Breast epithelium (tissue), 3 donors: ENCODE measurements at regions not wholly inside any gene's neighbourhood (a gene's known extent, or its start where the extent isn't known, plus 50 kb on each side); places are given as distances from the start of the nearest gene placed in this dataset.

Source experiments
- CTCF ChIP-seq, 3 donors: fragments of 450-650 bp; IDR thresholded peaks; one replicate each; pipeline ENCODE4 v1.5.1; 2016 to 2017; ENCODE audit warnings: antibody characterized with exemption in 3 of 3, mild to moderate bottlenecking in 3 of 3, moderate library complexity in 3 of 3
- POLR2A ChIP-seq: fragments of 450-650 bp; IDR thresholded peaks from one replicate; pipeline ENCODE4 v1.6.1; 2016; ENCODE audit warnings: antibody characterized with exemption, mild to moderate bottlenecking, moderate library complexity

DNA sequence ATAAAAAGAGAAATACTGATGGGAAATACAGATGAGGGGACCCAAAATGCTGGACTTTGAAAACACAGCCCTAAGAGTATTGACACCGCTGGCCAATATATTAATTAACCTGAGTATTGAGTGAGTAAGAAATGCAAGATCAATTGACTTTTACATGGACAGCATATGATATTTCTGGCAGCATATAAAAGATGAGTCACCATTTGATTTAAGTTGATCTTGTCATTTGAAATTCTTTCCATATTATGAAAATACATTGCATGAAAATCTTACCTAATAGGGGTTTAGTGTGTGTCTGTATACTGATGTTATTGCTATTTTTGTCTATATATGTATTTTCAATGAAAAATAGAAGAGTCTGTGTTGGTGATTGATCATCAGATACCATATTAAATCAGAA lies 619.6 kb downstream of the KCTD12 start:
- no peak for TF ChIP-seq CTCF (IDR thresholded peaks at IDR 0.05)
- TF ChIP-seq POLR2A = no peak
